Calu3 (cell line): ENCODE measurements at regions not wholly inside any gene's neighbourhood (a gene's known extent, or its start where the extent isn't known, plus 50 kb on each side); places are given as distances from the start of the nearest gene placed in this dataset.

ENCODE experiments used
- BruUV-seq: library from RNA; stranded (reverse); fragments of 400-500 nt; replicated peaks from 2 replicates; lab custom pipeline; 2021; lab: Mats Ljungman, UMichigan
- CTCF ChIA-PET: fragments of 300-600 bp; sonication (Branson Sonifier 250); formaldehyde crosslinking; loops from one replicate; lab custom pipeline; 2022; ENCODE audit warnings: antibody characterized with exemption; lab: Charles Lee
- DNase-seq: peaks from one replicate; pipeline ENCODE4 v3.0.0; 2022
- H3K27ac Mint-ChIP-seq: one replicate; pipeline ENCODE4 v1.8.0; 2022; ENCODE audit warnings: mixed read lengths; ENCODE audit not compliant: unreplicated experiment
- H3K27me3 Mint-ChIP-seq: one replicate; pipeline ENCODE4 v1.8.0; 2022; ENCODE audit warnings: mixed read lengths; ENCODE audit not compliant: unreplicated experiment
- H3K36me3 Mint-ChIP-seq: one replicate; pipeline ENCODE4 v1.8.0; 2022; ENCODE audit warnings: mild to moderate bottlenecking, moderate library complexity, mixed read lengths; ENCODE audit not compliant: insufficient read depth, unreplicated experiment
- H3K4me1 Mint-ChIP-seq: one replicate; pipeline ENCODE4 v1.8.0; 2022; ENCODE audit warnings: mild to moderate bottlenecking, low read depth, mixed read lengths; ENCODE audit not compliant: unreplicated experiment
- H3K4me3 Mint-ChIP-seq: one replicate; pipeline ENCODE4 v1.8.0; 2022; ENCODE audit warnings: mild to moderate bottlenecking, low read depth, moderate library complexity, mixed read lengths; ENCODE audit not compliant: unreplicated experiment
- H3K9me3 Mint-ChIP-seq: one replicate; pipeline ENCODE4 v1.8.0; 2022; ENCODE audit warnings: low read depth, mixed read lengths; ENCODE audit not compliant: unreplicated experiment
- CTCF ChIP-seq: fragments of 200-600 bp; IDR thresholded peaks from one replicate; pipeline ENCODE4 v1.8.0; 2022; ENCODE audit warnings: antibody characterized with exemption; ENCODE audit not compliant: unreplicated experiment
- intact Hi-C: fragments of 100-400 bp; cut with micrococcal nuclease; formaldehyde crosslinking; loops from one replicate; pipeline ENCODE4 v1.10.0; 2022; ENCODE audit not compliant: unreplicated experiment

GRCh38 chr22:27615408-27615807 lies 186.1 kb downstream of the MN1 start:
- DNase-seq, result no peak
- no peak for TF ChIP-seq CTCF
- BruUV-seq, result no TSS peak
- no peak overlapping the region for H3K27ac Mint-ChIP-seq
- peaks cover 12% of the 10 kb centered on the region for H3K4me1 Mint-ChIP-seq
- intact Hi-C loops, result loop anchor here (5.0 kb wide), 1 partner anchor 208 kb away; no protein-coding TSS in a partner anchor
- peaks cover 80% of the 10 kb centered on the region for H3K27me3 Mint-ChIP-seq
- no peaks in the 10 kb centered on the region for H3K36me3 Mint-ChIP-seq
- no peak overlapping the region for H3K4me3 Mint-ChIP-seq
- H3K9me3 Mint-ChIP-seq, result no peaks in the 10 kb centered on the region
- CTCF ChIA-PET, result interaction anchor here (1.1 kb wide), 1 partner anchor 196 kb away, joined by 3 read pairs; no protein-coding TSS in a partner anchor

DNA sequence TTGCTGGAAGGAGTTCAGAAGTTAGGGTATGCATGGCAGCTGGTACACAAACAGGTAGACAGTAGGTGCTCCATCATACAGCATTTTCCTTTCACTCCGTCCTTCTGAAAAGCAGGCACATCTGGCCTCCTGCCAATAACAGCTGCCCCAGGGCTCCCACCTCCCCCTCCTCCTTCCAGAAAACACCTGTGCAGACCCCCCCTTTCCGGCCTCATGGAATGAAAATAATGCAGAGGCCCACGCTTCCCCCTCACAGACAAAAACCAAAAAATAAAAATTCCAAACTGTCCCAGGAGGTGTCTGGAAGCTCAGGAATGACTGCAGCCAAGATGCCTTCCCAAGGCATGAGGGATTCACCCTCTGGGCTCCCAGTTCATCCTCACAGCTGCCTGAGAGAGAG lies 185.5 kb downstream of the MN1 start:
- Mint-ChIP-seq H3K9me3 (no peaks in the 10 kb centered on the region), H3K27me3 (peaks cover 78% of the 10 kb centered on the region), H3K27ac (no peak overlapping the region), H3K36me3 (no peaks in the 10 kb centered on the region), H3K4me3 (no peak overlapping the region), H3K4me1 (peaks cover 18% of the 10 kb centered on the region)
- TF ChIP-seq CTCF, result no peak
- no peak for DNase-seq
- BruUV-seq, result no TSS peak
- intact Hi-C loops, result loop anchor here (5.0 kb wide), 1 partner anchor 209 kb away; no protein-coding TSS in a partner anchor
- CTCF ChIA-PET, result interaction anchor here (1.2 kb wide), 1 partner anchor 210 kb away, joined by 3 read pairs; no protein-coding TSS in a partner anchor

GRCh38 chr22:27617214-27617881 lies 184.2 kb downstream of the MN1 start:
- no peaks in the 10 kb centered on the region for H3K36me3 Mint-ChIP-seq
- TF ChIP-seq CTCF, result peak; percentile 32
- H3K9me3 Mint-ChIP-seq, result no peaks in the 10 kb centered on the region
- peaks cover 65% of the 10 kb centered on the region for H3K27me3 Mint-ChIP-seq
- intact Hi-C loops, result loop anchor here (5.0 kb wide), 1 partner anchor 210 kb away; no protein-coding TSS in a partner anchor
- no peak for DNase-seq
- CTCF ChIA-PET, result interaction anchor here (0.6 to 1.2 kb wide), 4 partner anchors 70 to 861 kb away, joined by 3 to 8 read pairs (median 4); no protein-coding TSS in a partner anchor
- no peak overlapping the region for H3K4me3 Mint-ChIP-seq
- H3K4me1 Mint-ChIP-seq, result peaks cover 23% of the 10 kb centered on the region
- H3K27ac Mint-ChIP-seq, result no peak overlapping the region
- BruUV-seq, result no TSS peak

DNA sequence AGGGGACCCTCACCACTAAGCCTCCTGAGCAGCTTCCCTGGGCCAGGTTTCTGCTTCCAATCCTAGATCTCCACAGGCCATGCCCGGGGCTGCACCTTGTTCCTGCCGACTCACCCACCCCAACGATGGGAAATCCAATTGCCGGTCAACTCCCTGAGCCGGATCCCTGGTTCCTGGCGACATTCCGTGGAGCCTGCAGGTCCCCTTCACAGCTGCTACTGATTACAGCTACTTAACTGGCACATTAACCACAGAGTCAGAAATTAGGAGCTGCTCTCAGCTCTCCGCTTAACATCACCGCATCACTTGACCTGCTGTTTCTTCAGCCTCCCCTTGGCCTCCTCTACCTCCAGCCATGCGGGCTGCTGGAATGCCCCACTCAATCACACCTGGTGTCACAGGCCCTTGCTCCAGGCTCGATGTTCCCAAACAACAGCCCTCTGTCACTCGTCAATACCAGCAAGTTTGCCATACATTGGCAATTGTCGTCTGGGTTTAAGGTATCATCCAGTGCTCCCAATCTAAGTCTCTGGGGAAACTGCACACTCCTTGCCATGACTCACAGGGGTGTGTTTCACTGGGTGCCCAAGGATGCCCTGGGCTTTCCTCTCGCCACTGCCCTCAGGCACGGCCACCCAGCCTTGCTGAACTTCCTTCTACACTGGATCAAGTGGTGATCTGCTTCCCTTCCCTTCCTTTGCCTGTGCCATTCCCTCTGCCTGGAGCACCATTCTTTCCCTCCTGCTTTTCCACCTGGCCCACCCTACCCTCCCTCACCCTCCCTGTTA lies 181.0 kb downstream of the MN1 start:
- DNase-seq, result peak; percentile 44
- H3K9me3 Mint-ChIP-seq, result no peaks in the 10 kb centered on the region
- no peak overlapping the region for H3K4me3 Mint-ChIP-seq
- no TSS peak for BruUV-seq
- no peaks in the 10 kb centered on the region for H3K36me3 Mint-ChIP-seq
- intact Hi-C loops, result loop anchor here (10.0 kb wide), 1 partner anchor 184 kb away; the partner anchor contains the start of gene MN1
- peaks cover 23% of the 10 kb centered on the region for H3K4me1 Mint-ChIP-seq
- CTCF ChIA-PET, result no interaction called here
- no peak for TF ChIP-seq CTCF
- H3K27ac Mint-ChIP-seq, result no peak overlapping the region
- peaks cover 33% of the 10 kb centered on the region for H3K27me3 Mint-ChIP-seq
